C4-2B (cell line): ENCODE measurements at regions not wholly inside any gene's neighbourhood (a gene's known extent, or its start where the extent isn't known, plus 50 kb on each side); places are given as distances from the start of the nearest gene placed in this dataset.

Source experiments
- ZFX ChIP-seq: fragments of 450-650 bp; IDR thresholded peaks from 2 replicates; pipeline ENCODE4 v1.6.1; 2017
- TF ChIP-seq, protein P1 (sequence below): fragments of 450-650 bp; conservative IDR thresholded peaks from 2 replicates; pipeline ENCODE4 v1.5.1; 2017; ENCODE audit warnings: mild to moderate bottlenecking

DNA sequence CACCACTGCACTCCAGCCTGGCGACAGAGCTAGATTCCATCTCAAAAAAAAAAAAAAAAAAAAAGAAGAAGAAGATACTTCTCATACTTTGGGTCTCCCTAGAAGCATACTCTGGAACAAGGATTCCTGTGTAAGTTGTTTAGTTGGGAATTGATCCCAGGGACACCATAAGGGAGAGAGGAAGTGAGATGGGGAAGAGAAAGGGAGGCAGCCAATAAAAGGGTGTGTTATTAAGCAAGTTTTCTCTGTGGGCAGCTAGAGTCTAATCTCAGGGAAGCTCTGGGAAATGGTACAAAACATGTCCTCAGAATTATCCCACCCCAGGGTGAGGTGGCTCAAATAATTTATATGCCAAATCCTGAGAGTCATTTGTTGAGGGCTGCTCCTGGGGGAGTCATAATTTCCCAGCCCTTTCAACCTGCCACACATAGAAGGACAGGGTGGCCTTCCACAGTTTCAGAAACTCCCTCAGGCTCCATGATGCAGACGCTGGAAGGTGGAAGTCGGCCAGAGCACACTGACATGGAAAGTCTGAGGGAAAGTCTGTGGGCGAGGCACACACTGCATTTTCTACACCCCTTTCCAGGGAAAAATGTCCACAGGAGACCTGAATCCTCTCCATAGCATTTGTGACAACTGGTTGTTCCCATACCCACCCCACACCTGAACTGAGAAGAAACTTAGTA lies 86.4 kb upstream of the SLC4A7 start:
- TF ChIP-seq, protein P1, sequence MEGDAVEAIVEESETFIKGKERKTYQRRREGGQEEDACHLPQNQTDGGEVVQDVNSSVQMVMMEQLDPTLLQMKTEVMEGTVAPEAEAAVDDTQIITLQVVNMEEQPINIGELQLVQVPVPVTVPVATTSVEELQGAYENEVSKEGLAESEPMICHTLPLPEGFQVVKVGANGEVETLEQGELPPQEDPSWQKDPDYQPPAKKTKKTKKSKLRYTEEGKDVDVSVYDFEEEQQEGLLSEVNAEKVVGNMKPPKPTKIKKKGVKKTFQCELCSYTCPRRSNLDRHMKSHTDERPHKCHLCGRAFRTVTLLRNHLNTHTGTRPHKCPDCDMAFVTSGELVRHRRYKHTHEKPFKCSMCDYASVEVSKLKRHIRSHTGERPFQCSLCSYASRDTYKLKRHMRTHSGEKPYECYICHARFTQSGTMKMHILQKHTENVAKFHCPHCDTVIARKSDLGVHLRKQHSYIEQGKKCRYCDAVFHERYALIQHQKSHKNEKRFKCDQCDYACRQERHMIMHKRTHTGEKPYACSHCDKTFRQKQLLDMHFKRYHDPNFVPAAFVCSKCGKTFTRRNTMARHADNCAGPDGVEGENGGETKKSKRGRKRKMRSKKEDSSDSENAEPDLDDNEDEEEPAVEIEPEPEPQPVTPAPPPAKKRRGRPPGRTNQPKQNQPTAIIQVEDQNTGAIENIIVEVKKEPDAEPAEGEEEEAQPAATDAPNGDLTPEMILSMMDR = no peak
- no peak for TF ChIP-seq ZFX
